Hepatocyte (in vitro differentiated cells): ENCODE measurements at regions not wholly inside any gene's neighbourhood (a gene's known extent, or its start where the extent isn't known, plus 50 kb on each side); places are given as distances from the start of the nearest gene placed in this dataset.

Source experiments
- DNase-seq: peaks from one replicate; pipeline ENCODE4 v3.0.0-alpha.2; 2016; ENCODE audit warnings: low spot score
- H2AFZ ChIP-seq: fragments of 200-600 bp; sonication (generic); 2 replicates; pipeline ENCODE4 v1.6.0; 2016; ENCODE audit warnings: antibody characterized with exemption, mild to moderate bottlenecking
- H3K27ac ChIP-seq: fragments of 200-600 bp; sonication (generic); 2 replicates; pipeline ENCODE4 v1.5.1; 2016; ENCODE audit warnings: mild to moderate bottlenecking
- H3K27me3 ChIP-seq: fragments of 200-600 bp; sonication (generic); 2 replicates; pipeline ENCODE4 v1.6.1; 2016
- H3K36me3 ChIP-seq: fragments of 200-600 bp; sonication (generic); replicated peaks from 2 replicates; pipeline ENCODE4 v1.5.1; 2016; ENCODE audit warnings: low read depth; ENCODE audit not compliant: insufficient read depth
- H3K4me1 ChIP-seq: fragments of 200-600 bp; sonication (generic); 2 replicates; pipeline ENCODE4 v1.5.1; 2016; ENCODE audit warnings: mild to moderate bottlenecking, moderate library complexity; ENCODE audit not compliant: insufficient read depth
- H3K4me2 ChIP-seq: fragments of 200-600 bp; sonication (generic); 2 replicates; pipeline ENCODE4 v1.6.0; 2016
- H3K4me3 ChIP-seq: fragments of 200-600 bp; sonication (generic); 2 replicates; pipeline ENCODE4 v1.5.1; 2016; ENCODE audit warnings: mild to moderate bottlenecking
- H3K79me2 ChIP-seq: fragments of 200-600 bp; sonication (generic); 2 replicates; pipeline ENCODE4 v1.6.0; 2017; ENCODE audit warnings: mild to moderate bottlenecking
- H3K9me2 ChIP-seq: fragments of 200-600 bp; sonication (generic); replicated peaks from 2 replicates; pipeline ENCODE4 v1.6.0; 2017; ENCODE audit warnings: mild to moderate bottlenecking; ENCODE audit not compliant: insufficient read depth
- H3K9me3 ChIP-seq: fragments of 200-600 bp; sonication (generic); 2 replicates; pipeline ENCODE4 v1.5.1; 2016; ENCODE audit warnings: low read depth, mild to moderate bottlenecking
- H4K20me1 ChIP-seq: fragments of 200-600 bp; sonication (generic); 2 replicates; pipeline ENCODE4 v1.6.0; 2016; ENCODE audit warnings: mild to moderate bottlenecking; ENCODE audit not compliant: insufficient read depth, poor library complexity, severe bottlenecking
- CTCF ChIP-seq: fragments of 200-600 bp; sonication (generic); IDR thresholded peaks from 2 replicates; pipeline ENCODE4 v1.5.1; 2016; ENCODE audit warnings: antibody characterized with exemption, mild to moderate bottlenecking; ENCODE audit not compliant: poor library complexity
- EZH2 ChIP-seq: fragments of 200-600 bp; sonication (generic); IDR thresholded peaks from 2 replicates; pipeline ENCODE4 v1.6.1; 2016; ENCODE audit warnings: antibody characterized with exemption, mild to moderate bottlenecking, borderline replicate concordance
- EZH2phosphoT487 ChIP-seq: fragments of 200-600 bp; sonication (generic); IDR thresholded peaks from one replicate; pipeline ENCODE4 v1.6.1; 2018; ENCODE audit warnings: antibody characterized with exemption, mild to moderate bottlenecking, low read depth, moderate library complexity; ENCODE audit not compliant: unreplicated experiment, severe bottlenecking
- WGBS: methylation state at CpG from one replicate; pipeline ENCODE4 v1.1.6; 2016; ENCODE audit warnings: low lambda C conversion rate; ENCODE audit errors: missing lambda C conversion rate; 5-methylcytosine and 5-hydroxymethylcytosine counted together

GRCh38 chr10:118908557-118909256, 120.8 kb upstream of the NANOS1 start:
- whole genome bisulfite sequencing = 78% methylated on average over 16 of the region's 16 CpGs
- no peak overlapping the region for H2AFZ ChIP-seq
- TF ChIP-seq EZH2phosphoT487 (no peak), CTCF (no peak), EZH2 (no peak)

DNA sequence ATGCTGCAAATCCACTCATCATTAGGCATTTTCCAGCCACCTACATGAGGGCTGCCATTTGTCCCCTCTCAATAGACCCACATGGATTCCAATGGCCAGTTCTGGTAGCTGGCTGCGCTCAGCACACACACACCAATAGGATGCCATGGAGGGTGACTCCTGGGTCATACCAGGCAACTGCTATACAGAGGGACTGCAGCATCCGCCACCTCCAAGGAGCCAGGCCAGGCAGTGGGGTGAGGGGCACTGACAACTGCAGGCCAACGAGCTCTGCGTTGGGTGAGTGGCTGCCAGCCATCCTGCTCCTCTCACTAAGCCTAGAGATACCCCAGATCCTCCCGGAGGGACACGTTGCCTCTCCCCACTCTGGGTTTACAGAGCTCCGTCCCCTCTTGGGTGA, 118.8 kb upstream of the NANOS1 start:
- Histone ChIP-seq H3K4me3 (no peak overlapping the region), H3K36me3 (no peaks in the 10 kb centered on the region), H3K27ac (no peak overlapping the region), H3K4me2 (no peak overlapping the region), H2AFZ (no peak overlapping the region), H3K9me2 (no peaks in the 10 kb centered on the region), H4K20me1 (no peaks in the 10 kb centered on the region), H3K4me1 (no peaks in the 10 kb centered on the region), H3K27me3 (no peaks in the 10 kb centered on the region), H3K9me3 (no peaks in the 10 kb centered on the region), H3K79me2 (no peaks in the 10 kb centered on the region)
- TF ChIP-seq EZH2phosphoT487 = no peak
- TF ChIP-seq EZH2 = no peak
- no peak for TF ChIP-seq CTCF
- DNase-seq = no peak
- WGBS = 87% methylated on average over 7 of the region's 7 CpGs

More at GRCh38 chr10:118908557-118909256, 120.8 kb upstream of the NANOS1 start:
- H3K4me1 ChIP-seq = no peaks in the 10 kb centered on the region
- no peaks in the 10 kb centered on the region for H4K20me1 ChIP-seq
- H3K79me2 ChIP-seq = no peaks in the 10 kb centered on the region
- no peak overlapping the region for H3K4me2 ChIP-seq
- no peak for DNase-seq
- no peaks in the 10 kb centered on the region for H3K9me3 ChIP-seq
- H3K36me3 ChIP-seq = no peaks in the 10 kb centered on the region
- H3K27me3 ChIP-seq = no peaks in the 10 kb centered on the region
- no peak overlapping the region for H3K27ac ChIP-seq
- no peak overlapping the region for H3K4me3 ChIP-seq
- H3K9me2 ChIP-seq = no peaks in the 10 kb centered on the region

DNA sequence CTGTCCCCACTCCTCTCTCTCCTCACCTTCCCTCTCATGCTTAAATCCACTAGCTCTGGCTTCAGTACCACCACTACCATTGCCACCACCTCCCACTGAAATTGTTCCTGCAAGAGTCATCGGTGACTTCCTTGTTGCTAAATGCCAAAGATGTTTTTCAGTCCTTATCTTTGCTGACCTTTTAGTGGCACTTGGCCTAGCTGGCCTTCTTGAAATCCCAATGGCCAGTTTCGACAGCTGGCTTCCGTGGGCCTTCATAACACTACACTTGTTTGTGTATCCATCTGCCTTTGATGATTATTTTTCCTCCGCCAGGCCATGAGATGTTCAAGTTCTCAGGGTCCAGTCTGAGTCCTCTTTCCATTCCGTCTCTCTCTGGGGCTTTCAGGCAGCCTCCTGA, 118.2 kb upstream of the NANOS1 start:
- H3K27me3 ChIP-seq = no peaks in the 10 kb centered on the region
- H3K9me2 ChIP-seq = no peaks in the 10 kb centered on the region
- H3K4me2 ChIP-seq = no peak overlapping the region
- H3K4me1 ChIP-seq = no peaks in the 10 kb centered on the region
- 39% methylated on average over 5 of the region's 5 CpGs for WGBS
- TF ChIP-seq EZH2 (no peak), EZH2phosphoT487 (no peak), CTCF (no peak)
- H4K20me1 ChIP-seq = no peaks in the 10 kb centered on the region
- no peak for DNase-seq
- no peak overlapping the region for H3K4me3 ChIP-seq
- H3K79me2 ChIP-seq = no peaks in the 10 kb centered on the region
- no peak overlapping the region for H3K27ac ChIP-seq
- H3K9me3 ChIP-seq = no peaks in the 10 kb centered on the region
- H3K36me3 ChIP-seq = no peaks in the 10 kb centered on the region
- H2AFZ ChIP-seq = no peak overlapping the region
